Fibroblast of pulmonary artery (primary cell): ENCODE measurements at regions not wholly inside any gene's neighbourhood (a gene's known extent, or its start where the extent isn't known, plus 50 kb on each side); places are given as distances from the start of the nearest gene placed in this dataset.

Source experiments
- DNase-seq: peaks from one replicate; pipeline ENCODE4 v3.0.0-alpha.2; 2010; ENCODE audit warnings: low read depth
- H3K4me3 ChIP-seq: replicated peaks from 2 replicates; pipeline ENCODE4 v1.5.1; 2011; ENCODE audit warnings: low read depth, mild to moderate bottlenecking, control low read depth, low read length, moderate library complexity
- TF ChIP-seq, protein P1 (sequence below): IDR thresholded peaks from 2 replicates; pipeline ENCODE4 v1.5.1; 2011; ENCODE audit warnings: mild to moderate bottlenecking, control low read depth, low read length, inconsistent platforms; ENCODE audit errors: missing control alignments

DNA sequence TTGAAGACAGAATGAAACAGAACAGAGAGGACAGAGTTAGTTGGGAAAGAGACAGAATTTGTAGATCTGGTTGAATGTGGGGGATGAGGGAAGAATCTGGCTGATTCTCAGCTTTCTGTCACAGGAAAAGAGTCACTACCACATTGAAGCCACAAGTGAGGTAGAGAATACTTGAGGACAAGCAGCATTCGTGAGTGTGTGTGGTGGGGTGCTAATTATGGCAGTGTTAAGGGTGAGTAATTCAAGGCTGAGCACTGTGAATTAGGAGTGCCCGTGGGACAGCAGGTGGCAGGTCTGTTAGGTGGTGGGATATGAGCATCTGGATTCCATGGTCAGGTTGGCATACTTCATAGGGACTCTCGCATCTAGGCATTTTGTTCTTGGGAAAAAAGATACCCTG lies 347.4 kb upstream of the PRICKLE1 start:
- DNase-seq = no peak
- TF ChIP-seq, protein P1, sequence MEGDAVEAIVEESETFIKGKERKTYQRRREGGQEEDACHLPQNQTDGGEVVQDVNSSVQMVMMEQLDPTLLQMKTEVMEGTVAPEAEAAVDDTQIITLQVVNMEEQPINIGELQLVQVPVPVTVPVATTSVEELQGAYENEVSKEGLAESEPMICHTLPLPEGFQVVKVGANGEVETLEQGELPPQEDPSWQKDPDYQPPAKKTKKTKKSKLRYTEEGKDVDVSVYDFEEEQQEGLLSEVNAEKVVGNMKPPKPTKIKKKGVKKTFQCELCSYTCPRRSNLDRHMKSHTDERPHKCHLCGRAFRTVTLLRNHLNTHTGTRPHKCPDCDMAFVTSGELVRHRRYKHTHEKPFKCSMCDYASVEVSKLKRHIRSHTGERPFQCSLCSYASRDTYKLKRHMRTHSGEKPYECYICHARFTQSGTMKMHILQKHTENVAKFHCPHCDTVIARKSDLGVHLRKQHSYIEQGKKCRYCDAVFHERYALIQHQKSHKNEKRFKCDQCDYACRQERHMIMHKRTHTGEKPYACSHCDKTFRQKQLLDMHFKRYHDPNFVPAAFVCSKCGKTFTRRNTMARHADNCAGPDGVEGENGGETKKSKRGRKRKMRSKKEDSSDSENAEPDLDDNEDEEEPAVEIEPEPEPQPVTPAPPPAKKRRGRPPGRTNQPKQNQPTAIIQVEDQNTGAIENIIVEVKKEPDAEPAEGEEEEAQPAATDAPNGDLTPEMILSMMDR = no peak

DNA sequence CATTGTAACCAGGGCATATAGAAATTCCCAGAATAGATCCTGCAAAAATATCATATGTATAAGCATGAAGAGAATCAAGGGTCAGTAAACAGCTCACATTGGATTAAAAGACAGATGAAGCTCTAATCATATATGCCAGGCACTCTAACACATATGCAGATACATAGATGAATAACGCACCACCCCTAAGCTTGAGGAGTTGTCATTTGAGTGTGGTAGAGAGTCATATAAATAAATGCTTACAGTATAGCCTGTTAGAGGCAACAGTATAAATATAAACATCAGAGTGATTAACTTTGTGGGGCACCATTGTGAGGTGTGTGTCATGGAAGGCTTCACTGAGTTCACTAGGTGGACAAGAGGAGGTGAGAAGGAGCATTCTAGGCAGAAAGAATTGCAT lies 346.7 kb upstream of the PRICKLE1 start:
- TF ChIP-seq, protein P1 = no peak
- no peak overlapping the region for H3K4me3 ChIP-seq
- no peak for DNase-seq

More for the DNA sequence above, 347.4 kb upstream of the PRICKLE1 start:
- no peak overlapping the region for H3K4me3 ChIP-seq

DNA sequence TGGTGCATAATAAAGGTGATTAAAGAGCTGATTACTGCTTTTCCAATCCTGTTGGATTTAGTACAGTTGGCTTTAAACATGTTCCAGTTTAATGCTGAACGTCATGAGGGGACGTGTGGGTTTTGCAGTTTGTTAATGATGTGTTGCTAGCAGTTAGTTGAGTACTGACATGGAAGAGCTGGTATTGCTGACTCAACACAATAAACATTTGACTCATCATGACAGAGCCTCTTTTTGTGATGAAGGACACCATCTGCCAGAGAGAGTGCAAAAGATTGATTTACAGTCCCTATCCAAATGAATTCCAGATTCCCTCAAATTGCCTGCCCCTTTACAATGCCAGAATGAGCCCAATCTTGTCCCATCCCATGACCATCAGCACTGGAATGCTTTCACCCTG lies 346.2 kb upstream of the PRICKLE1 start:
- TF ChIP-seq, protein P1 = no peak
- no peak for DNase-seq

DNA sequence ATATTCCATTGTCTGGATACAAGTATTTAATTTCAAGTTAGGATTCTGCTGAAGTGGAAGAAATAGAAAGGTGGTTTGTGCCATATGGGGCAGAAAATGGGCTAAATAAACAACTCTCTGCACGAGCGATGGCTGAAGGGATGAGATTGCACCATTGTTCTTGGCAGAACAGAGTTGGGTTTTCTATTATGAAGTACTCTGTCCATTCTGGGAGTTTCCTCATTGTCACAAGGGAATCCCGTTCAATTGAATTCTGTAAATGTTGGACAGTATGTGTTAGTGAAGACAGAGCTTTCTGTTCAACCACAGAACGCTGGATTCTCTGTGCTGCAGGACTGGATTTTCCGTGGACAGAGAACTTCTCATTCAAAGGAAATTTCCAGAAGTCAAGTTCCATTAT lies 345.5 kb upstream of the PRICKLE1 start:
- no peak for DNase-seq
- TF ChIP-seq, protein P1 = no peak
- no peak overlapping the region for H3K4me3 ChIP-seq

More for the DNA sequence above, 346.2 kb upstream of the PRICKLE1 start:
- no peak overlapping the region for H3K4me3 ChIP-seq

DNA sequence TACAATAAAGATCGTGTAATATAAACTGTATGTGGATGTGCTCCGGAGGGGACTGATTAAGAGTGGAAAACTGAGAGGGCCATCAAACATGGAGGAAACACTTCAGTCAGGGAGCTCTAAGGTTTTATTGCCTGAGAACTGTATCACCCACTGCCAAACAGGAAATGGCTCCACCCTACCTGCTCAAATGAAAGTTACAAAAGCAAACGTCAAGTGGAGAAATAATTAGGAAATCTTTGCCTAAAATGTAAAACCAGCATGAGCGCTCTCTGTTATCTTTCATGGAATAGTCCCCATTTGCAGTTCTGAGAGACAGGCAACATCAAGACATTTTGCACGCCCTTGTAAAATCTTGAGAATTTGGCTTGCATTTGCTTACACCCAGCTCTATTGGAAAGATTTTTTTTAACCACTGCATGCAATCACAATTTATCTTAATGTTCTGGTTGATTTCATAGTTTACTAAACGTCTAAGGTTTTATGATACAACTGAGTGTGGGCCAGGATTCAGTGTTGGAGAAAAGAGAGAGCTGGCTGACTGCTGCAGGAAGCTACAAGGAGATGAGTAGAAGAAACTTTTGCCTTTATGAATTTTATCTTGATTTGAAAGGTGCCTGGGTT lies 344.0 kb upstream of the PRICKLE1 start:
- no peak for DNase-seq
- TF ChIP-seq, protein P1 = no peak
- no peak overlapping the region for H3K4me3 ChIP-seq

DNA sequence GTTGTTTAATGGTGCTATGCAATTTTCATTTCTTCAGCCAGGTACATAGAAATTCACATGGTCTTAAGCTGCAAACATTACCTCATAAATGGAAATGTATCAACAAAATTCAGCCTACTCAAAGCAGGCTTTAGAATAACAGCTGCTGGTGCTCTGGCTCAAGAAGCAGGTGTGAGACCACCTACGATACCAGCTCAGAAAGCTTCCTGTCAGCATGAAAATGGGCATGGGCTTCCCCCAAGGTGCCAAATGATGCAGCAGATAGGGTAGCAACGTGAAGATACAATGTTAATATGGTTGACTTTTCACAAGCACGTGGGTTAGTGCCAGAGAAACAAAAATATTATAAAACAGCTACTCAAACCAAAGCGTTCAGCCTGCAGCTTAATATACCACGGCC lies 343.4 kb upstream of the PRICKLE1 start:
- no peak for DNase-seq
- no peak overlapping the region for H3K4me3 ChIP-seq
- TF ChIP-seq, protein P1 = no peak

DNA sequence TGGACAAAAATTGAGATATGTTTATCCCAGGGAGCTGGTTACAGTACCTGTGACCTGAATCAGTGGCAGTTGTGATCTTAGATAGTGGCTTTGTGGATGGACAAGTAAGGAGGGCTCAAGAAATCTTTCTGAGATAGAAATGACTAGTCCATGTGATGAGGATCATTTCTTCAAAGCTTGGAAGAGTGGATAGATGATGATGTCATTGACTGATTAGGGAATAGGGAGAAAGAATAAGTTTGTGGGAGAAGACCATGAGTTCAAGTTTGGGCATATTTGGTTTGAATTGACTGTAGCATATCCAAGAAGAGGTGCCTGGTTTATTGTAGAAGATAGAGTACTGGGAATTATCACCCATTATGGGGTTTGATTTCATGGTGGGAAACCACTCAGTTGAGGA lies 336.7 kb upstream of the PRICKLE1 start:
- DNase-seq = no peak
- TF ChIP-seq, protein P1 = no peak
- H3K4me3 ChIP-seq = no peak overlapping the region
